ENCODE measurements at regions not wholly inside any gene's neighbourhood (a gene's known extent, or its start where the extent isn't known, plus 50 kb on each side); places are given as distances from the start of the nearest gene placed in this dataset.
"Not testable (repeated sequence)": the region's sequence is repeated elsewhere in the genome, so short reads cannot be mapped to it uniquely, and the experiment has no call there.

DNA sequence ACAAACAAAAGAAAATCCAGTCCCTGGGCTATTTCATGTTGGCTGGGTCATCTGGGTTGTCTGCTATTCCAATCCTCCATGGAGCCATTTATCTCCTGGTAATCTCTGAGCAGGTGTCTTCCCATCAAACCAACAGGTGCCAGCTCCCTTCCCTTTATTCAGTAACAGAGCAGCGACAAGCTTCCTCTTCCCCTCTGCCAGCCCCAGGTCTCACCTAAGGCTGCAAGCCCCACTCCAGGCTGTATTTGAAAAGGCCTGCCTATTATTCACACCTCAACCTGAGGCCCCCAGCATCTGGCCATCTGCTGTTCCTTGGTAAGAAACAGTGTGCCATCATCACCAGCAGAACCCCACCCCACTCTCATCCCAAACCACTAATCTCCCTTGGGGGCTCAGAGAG lies 436.2 kb downstream of the BUD13 start:
- no peaks in the 10 kb centered on the region for H3K36me3 Mint-ChIP-seq (ENCODE audit: low read depth)
- peaks cover 9% of the 10 kb centered on the region for H3K9me3 Mint-ChIP-seq
- no peak overlapping the region for H3K27ac Mint-ChIP-seq
- no peak overlapping the region for H3K4me3 Mint-ChIP-seq
- H3K27me3 Mint-ChIP-seq (ENCODE audit: low read depth): no peaks in the 10 kb centered on the region
- H3K4me1 Mint-ChIP-seq (ENCODE audit: low read depth): no peaks in the 10 kb centered on the region

DNA sequence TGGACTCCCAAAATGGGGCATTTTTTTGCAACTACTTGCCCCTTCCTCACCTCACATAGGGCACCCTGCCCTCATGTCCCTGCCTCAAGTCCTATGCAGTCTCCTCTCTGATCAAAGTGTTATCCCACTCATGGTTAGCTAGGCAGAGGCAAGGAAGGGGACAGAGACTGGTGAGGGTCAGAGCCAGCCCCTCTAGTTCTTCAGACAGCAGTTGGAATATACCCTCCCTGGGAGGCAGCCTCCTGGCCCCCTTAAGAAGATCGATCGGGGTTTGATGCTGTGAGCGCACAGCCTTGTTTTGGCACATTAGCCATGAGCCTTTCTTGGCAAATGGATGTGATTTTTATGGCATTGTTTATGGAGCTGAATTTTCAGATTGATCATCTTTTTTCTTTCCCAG lies 436.9 kb downstream of the BUD13 start:
- Mint-ChIP-seq H3K27me3 (ENCODE audit: low read depth) (no peaks in the 10 kb centered on the region), H3K36me3 (ENCODE audit: low read depth) (no peaks in the 10 kb centered on the region), H3K9me3 (peaks cover 9% of the 10 kb centered on the region), H3K4me1 (ENCODE audit: low read depth) (no peaks in the 10 kb centered on the region), H3K4me3 (no peak overlapping the region), H3K27ac (no peak overlapping the region)

DNA sequence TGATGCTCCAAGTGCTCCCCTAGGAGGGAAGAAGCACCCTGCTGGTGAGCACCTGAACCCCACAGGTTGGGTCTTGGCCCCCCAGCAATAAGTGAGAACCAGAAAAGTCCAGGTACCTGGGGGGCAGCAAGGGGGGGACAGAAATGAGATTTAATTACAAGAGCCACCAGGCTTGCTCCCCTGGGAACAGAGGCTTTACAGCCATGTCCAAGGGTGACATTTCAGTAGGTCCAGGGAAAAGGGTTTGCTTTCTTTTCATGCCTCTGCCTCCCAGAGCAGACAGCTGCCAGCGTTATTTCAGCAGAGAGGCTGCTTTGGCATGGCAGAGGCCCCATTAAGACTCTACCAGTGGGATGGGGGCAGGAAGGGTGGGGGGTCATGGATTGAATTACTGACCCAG lies 437.7 kb downstream of the BUD13 start:
- Mint-ChIP-seq H3K4me1 (ENCODE audit: low read depth) (no peaks in the 10 kb centered on the region), H3K36me3 (ENCODE audit: low read depth) (no peaks in the 10 kb centered on the region), H3K27ac (no peak overlapping the region), H3K27me3 (ENCODE audit: low read depth) (no peaks in the 10 kb centered on the region), H3K9me3 (peaks cover 9% of the 10 kb centered on the region), H3K4me3 (no peak overlapping the region)

DNA sequence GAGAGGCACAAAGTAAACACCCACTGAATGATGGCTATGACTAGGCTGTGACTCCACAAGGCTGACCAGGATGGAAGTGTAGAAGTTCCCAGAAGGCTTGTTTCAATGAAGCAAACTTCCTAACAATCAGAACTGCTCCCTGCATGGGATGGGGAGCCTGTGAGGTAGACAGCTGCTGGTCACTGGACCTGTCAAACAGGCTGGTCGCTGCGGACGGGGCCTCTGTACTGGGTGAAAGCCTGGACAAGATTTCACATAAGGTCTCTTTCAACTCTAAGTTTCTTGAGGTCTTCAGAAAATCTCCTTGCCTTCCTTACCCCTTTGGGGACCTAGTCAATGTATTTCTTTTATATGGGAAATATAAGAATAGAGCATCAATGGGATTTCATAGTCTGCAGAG lies 438.2 kb downstream of the BUD13 start:
- H3K27ac Mint-ChIP-seq: no peak overlapping the region
- H3K36me3 Mint-ChIP-seq (ENCODE audit: low read depth): no peaks in the 10 kb centered on the region
- no peaks in the 10 kb centered on the region for H3K4me1 Mint-ChIP-seq (ENCODE audit: low read depth)
- H3K9me3 Mint-ChIP-seq: peaks cover 9% of the 10 kb centered on the region
- no peak overlapping the region for H3K4me3 Mint-ChIP-seq
- no peaks in the 10 kb centered on the region for H3K27me3 Mint-ChIP-seq (ENCODE audit: low read depth)

DNA sequence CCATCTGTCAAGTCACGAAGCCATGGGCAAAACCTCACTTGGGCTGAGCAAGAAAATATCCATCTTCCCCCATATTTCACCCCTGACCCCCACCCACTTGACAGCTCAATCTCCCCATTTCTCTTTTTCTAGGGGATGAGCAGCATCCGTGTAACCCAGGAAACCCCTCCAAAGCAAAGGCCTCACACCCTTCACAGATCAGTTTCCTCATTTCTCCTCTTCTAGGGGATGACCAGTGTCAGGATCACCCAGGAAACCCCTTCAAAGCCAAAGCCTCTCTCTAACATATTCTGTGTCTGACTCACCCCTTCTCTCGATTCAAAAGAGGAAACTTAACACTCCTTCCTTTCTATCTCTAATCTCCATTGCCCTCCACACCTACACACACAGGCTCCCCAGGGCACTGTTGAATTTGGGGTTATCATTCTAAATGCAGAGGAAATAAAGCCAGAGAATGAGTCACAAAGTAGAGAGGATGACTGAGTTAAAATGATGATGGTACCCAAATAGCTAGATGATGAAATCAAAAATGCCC lies 439.7 kb downstream of the BUD13 start:
- Mint-ChIP-seq H3K27me3 (ENCODE audit: low read depth) (no peaks in the 10 kb centered on the region), H3K9me3 (peaks cover 9% of the 10 kb centered on the region)

DNA sequence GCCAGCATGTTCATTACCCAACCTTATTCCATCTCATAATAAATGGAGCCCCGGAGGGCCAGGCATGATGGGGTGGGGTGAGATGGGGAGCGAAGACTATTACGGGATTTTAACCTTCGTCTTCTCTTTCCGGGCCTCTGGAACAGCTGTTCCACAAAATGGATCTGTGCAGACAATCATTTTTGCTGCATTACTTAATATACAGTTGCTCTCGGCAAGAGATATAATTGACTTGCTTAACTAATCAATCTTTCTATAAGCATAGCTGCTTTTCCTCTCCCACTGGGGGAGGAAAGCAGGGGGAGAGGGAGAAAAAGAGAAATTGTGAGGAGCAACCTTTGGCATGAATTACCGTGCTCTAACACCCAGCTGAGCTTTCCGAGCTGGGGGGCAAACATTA lies 440.4 kb downstream of the BUD13 start:
- Mint-ChIP-seq H3K36me3 (ENCODE audit: low read depth) (no peaks in the 10 kb centered on the region), H3K4me3 (no peak overlapping the region), H3K9me3 (peaks cover 4% of the 10 kb centered on the region), H3K4me1 (ENCODE audit: low read depth) (no peaks in the 10 kb centered on the region), H3K27ac (no peak overlapping the region), H3K27me3 (ENCODE audit: low read depth) (no peaks in the 10 kb centered on the region)

More for the DNA sequence above, 439.7 kb downstream of the BUD13 start:
- Mint-ChIP-seq H3K36me3 (ENCODE audit: low read depth) (no peaks in the 10 kb centered on the region), H3K4me3 (no peak overlapping the region), H3K4me1 (ENCODE audit: low read depth) (no peaks in the 10 kb centered on the region), H3K27ac (no peak overlapping the region)

DNA sequence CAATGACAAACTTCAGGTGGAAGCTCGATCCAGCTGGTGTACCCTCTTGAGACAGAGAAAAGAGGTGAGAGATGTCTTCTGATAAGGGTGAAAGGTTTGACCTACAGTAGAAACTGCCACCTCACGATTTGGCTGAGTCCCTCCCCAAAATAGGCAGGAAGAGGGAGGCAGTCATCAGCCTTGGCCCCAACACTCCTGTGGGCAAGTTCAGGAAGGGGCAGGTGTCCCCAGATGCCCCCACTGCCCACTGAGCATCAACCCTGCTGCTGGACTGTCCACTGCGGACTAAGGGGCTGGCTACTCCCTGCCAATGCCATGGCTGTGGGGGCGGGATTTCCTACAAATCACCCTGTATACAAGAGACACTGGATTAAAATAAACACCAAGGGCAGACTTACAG lies 441.4 kb downstream of the BUD13 start:
- H3K36me3 Mint-ChIP-seq (ENCODE audit: low read depth): no peaks in the 10 kb centered on the region
- no peaks in the 10 kb centered on the region for H3K4me1 Mint-ChIP-seq (ENCODE audit: low read depth)
- no peaks in the 10 kb centered on the region for H3K27me3 Mint-ChIP-seq (ENCODE audit: low read depth)
- no peaks in the 10 kb centered on the region for H3K9me3 Mint-ChIP-seq
- no peak overlapping the region for H3K27ac Mint-ChIP-seq
- no peak overlapping the region for H3K4me3 Mint-ChIP-seq

DNA sequence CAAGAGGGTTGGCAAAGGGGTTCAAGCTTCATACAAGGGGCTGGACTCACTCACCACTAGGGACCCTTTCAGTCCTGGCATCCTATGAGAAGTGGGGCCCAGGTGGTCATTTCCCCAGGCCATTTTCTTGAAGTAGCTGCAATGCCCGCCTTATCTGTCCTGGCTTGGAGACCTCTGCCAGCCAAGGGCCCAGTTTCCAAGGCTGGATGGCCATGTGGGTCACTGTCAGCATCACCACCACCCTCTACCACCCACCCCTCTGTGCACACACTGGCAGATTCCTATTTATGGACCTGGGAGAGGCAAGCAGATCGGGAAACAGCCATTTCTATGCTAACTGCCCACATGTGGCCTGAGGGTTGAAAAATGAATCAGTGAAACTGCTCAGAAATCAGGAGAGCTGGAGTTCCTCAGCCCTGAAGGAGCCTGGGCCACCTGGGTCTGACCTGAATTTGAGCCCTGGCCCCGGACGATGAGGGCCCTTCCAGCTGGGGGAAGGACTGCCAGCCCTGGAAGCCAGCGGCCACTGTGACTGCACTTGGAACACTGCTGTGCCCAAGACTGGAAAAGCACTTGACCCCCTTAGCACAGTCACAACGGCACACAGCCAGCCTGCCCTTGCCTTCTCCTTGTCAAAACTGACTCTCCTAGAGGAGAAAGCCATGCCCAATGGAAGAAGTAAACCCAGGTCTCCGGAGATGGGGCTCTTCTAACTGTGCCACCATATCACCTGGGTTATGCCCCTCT lies 442.2 kb downstream of the BUD13 start:
- Mint-ChIP-seq H3K27me3 (ENCODE audit: low read depth) (no peaks in the 10 kb centered on the region), H3K4me1 (ENCODE audit: low read depth) (no peaks in the 10 kb centered on the region), H3K36me3 (ENCODE audit: low read depth) (no peaks in the 10 kb centered on the region), H3K27ac (no peak overlapping the region), H3K9me3 (no peaks in the 10 kb centered on the region), H3K4me3 (no peak overlapping the region)

DNA sequence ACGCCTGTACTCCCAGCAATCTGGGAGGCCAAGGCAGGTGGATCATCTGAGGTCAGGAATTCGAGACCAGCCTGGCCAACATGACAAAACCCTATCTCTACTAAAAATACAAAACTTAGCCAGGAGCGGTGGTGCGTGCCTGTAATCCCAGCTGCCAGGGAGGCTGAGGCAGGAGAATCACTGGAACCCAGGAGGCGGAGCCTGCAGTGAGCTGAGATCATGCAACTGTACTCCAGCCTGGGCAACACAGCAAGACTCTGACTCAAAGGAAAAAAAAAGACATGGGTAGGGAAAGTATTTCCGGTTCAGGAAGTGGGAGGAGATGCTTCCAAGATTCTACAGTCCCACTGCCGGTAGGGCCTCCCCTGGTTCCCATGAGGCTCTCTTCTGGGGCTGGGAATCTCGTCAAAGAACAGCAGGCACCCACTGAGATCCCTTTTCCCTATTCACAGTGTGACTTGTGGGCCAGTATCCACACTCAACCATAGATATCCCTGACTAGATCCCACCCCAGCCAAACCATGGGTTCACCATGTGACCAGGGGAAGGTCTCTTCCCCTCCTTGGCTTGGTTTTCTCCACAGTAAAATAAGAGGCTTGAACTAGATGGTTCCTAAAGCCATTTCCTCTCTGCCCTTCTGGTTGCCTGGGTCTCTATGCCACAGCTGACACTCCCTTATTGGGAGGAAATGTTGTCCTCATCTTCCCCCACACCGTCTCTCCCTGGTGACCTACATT lies 443.3 kb downstream of the BUD13 start:
- Mint-ChIP-seq H3K4me3 (no peak overlapping the region), H3K27me3 (ENCODE audit: low read depth) (no peaks in the 10 kb centered on the region), H3K36me3 (ENCODE audit: low read depth) (no peaks in the 10 kb centered on the region), H3K4me1 (ENCODE audit: low read depth) (no peaks in the 10 kb centered on the region), H3K27ac (no peak overlapping the region), H3K9me3 (no peaks in the 10 kb centered on the region)

DNA sequence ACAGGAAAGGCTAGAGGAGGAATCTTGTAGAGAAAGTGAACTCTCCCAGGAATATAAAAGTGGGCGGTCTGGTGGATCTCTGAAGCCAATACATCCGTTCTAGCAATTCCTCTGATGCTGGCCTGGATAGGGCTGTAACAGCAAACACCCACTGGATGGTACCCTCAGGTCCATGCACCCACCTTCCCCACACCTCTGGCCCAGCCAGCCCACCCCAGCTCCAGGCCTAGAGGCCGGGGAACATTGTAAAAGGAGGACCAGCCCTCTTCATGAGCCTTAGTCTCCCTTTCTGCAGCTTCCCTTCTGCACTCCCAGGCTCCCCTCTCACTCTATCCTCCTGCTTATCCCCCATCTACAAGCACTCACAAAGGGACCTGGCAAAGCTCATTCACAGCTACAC lies 443.9 kb downstream of the BUD13 start:
- Mint-ChIP-seq H3K27ac (no peak overlapping the region), H3K9me3 (no peaks in the 10 kb centered on the region), H3K4me1 (ENCODE audit: low read depth) (no peaks in the 10 kb centered on the region), H3K4me3 (no peak overlapping the region), H3K27me3 (ENCODE audit: low read depth) (no peaks in the 10 kb centered on the region), H3K36me3 (ENCODE audit: low read depth) (no peaks in the 10 kb centered on the region)

DNA sequence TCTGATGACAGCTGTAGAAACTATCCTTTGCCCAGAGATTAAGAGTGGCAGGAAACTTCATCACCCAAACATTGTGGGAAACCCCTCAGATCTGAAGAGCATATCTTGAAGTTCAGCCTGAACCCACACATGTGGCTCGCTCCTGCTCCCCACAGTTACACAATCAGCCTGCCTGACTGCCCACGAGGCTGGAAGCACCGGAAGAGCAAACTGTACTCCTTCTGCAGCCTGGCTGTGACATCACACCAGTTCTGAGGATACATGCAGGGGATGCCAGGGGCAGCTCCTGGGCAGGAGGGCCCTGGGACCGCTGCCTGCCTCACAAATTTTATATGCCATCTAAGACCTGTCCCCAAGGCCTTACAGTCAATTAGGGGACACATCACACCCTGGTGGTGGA lies 444.4 kb downstream of the BUD13 start:
- H3K27ac Mint-ChIP-seq: no peak overlapping the region
- H3K27me3 Mint-ChIP-seq (ENCODE audit: low read depth): no peaks in the 10 kb centered on the region
- H3K36me3 Mint-ChIP-seq (ENCODE audit: low read depth): no peaks in the 10 kb centered on the region
- no peaks in the 10 kb centered on the region for H3K9me3 Mint-ChIP-seq
- no peaks in the 10 kb centered on the region for H3K4me1 Mint-ChIP-seq (ENCODE audit: low read depth)
- H3K4me3 Mint-ChIP-seq: no peak overlapping the region

DNA sequence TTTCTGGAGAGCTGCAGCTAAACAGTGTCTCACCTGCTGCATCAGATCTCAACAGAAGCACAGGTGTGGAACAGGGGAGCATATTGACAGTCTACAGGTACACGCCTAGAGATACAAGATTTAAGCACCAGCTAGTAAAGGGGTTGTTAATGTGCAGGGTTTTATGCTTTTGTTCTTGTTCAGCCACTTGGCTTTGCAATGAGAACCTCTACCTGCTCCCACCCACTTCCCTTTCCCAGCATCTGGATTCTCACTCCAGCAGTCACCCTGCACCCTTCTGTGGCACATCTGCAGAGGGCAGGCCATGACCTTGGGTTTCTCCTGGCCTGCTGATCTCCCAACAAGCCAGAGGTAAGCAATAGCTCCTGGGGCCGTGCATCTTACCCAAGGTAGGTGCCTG lies 446.6 kb downstream of the BUD13 start:
- Mint-ChIP-seq H3K27ac (no peak overlapping the region), H3K9me3 (no peaks in the 10 kb centered on the region), H3K4me1 (ENCODE audit: low read depth) (no peaks in the 10 kb centered on the region), H3K36me3 (ENCODE audit: low read depth) (no peaks in the 10 kb centered on the region), H3K27me3 (ENCODE audit: low read depth) (no peaks in the 10 kb centered on the region), H3K4me3 (no peak overlapping the region)

DNA sequence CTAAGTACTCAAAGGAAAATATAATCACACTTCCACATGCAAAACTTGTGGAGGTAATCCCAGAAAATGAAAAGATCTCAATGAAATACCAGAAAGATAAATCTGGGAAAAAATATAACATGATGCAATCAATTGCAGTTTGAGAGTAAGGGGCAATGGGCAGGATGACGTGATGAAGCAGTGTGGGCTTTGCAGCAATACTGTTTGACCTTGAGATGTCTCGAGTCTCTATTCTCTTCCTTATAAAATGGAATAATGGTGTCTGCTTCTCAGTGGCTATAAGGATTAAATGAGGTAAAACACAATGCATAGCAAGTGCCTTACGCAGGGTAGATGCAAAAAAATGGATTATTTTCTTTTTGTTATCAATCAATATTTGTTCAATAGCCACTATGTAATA lies 447.5 kb downstream of the BUD13 start:
- Mint-ChIP-seq H3K27ac (no peak overlapping the region), H3K36me3 (ENCODE audit: low read depth) (no peaks in the 10 kb centered on the region), H3K27me3 (ENCODE audit: low read depth) (no peaks in the 10 kb centered on the region), H3K4me3 (no peak overlapping the region), H3K9me3 (no peaks in the 10 kb centered on the region), H3K4me1 (ENCODE audit: low read depth) (no peaks in the 10 kb centered on the region)

DNA sequence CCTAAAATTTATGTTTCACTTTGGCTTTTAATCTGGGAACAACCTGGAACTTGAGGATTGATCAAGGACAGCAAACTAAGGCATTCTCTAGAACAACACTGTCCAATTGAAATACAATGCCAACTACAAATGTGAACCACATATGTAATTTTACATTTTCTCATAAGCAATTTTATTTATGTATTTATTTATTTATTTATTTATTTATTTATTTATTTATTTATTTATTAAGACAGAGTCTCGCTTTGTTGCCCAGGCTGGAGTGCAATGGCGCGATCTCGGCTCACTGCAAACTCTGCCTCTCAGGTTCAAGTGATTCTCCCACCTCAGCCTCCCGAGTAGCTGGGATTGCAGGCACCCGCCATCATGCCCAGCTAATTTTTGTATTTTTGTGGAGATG lies 448.7 kb downstream of the BUD13 start:
- H3K27me3 Mint-ChIP-seq (ENCODE audit: low read depth); H3K4me1 Mint-ChIP-seq (ENCODE audit: low read depth); H3K9me3 Mint-ChIP-seq; H3K4me3 Mint-ChIP-seq; H3K36me3 Mint-ChIP-seq (ENCODE audit: low read depth); H3K27ac Mint-ChIP-seq: not testable (repeated sequence)

DNA sequence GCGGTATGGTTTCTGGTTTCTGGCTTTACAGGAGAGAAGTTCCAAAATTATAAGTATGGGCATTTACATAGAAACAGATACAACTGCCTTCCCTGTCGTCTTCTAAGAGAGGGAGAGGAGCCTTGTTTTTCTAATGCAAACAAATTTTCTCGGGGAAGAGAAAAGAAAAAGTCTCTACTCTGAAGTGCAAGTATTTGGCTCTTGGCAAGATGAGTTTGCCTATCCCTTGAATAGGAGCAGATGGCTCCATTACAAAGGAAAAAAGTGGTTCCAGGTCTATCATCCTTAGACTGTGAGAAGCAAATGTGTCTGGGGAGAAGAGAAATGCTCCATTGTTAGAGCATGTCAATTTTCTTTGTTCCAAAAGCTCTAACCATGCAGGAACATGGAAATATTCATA lies 455.6 kb downstream of the BUD13 start:
- Mint-ChIP-seq H3K36me3 (ENCODE audit: low read depth) (no peaks in the 10 kb centered on the region), H3K4me1 (ENCODE audit: low read depth) (no peaks in the 10 kb centered on the region), H3K27me3 (ENCODE audit: low read depth) (peaks cover 10% of the 10 kb centered on the region), H3K27ac (no peak overlapping the region), H3K9me3 (no peaks in the 10 kb centered on the region), H3K4me3 (no peak overlapping the region)
